HG03045 (cell line): ENCODE measurements at regions not wholly inside any gene's neighbourhood (a gene's known extent, or its start where the extent isn't known, plus 50 kb on each side); places are given as distances from the start of the nearest gene placed in this dataset.
"Not testable (repeated sequence)": the region's sequence is repeated elsewhere in the genome, so short reads cannot be mapped to it uniquely, and the experiment has no call there.

Source experiments
- ATAC-seq: cut with Tn5 transposase; IDR thresholded peaks from one replicate; pipeline ENCODE4 v1.9.1; 2021; ENCODE audit warnings: mild to moderate bottlenecking, moderate library complexity; ENCODE audit not compliant: unreplicated experiment

GRCh38 chr2:65974067-65974723 lies 460.7 kb upstream of the MEIS1 start:
- no peak for ATAC-seq

- no peak for ATAC-seq
Observed at GRCh38 chr2:65969161-65969560, 465.8 kb upstream of the MEIS1 start.

- ATAC-seq, result not testable (repeated sequence)
Observed at GRCh38 chr2:65963303-65963702, 471.6 kb upstream of the MEIS1 start.

GRCh38 chr2:65960953-65961352 lies 474.0 kb upstream of the MEIS1 start:
- ATAC-seq, result no peak

GRCh38 chr2:65957886-65958285 lies 477.0 kb upstream of the MEIS1 start:
- no peak for ATAC-seq

- ATAC-seq, result no peak
Observed at GRCh38 chr2:65957454-65957853, 477.5 kb upstream of the MEIS1 start.

GRCh38 chr2:65955259-65955658 lies 479.7 kb upstream of the MEIS1 start:
- no peak for ATAC-seq

GRCh38 chr2:65952966-65953761 lies 481.8 kb upstream of the MEIS1 start:
- no peak for ATAC-seq

- no peak for ATAC-seq
Observed at GRCh38 chr2:65944213-65944612, 490.7 kb upstream of the MEIS1 start.

- no peak for ATAC-seq
Observed at GRCh38 chr2:65943099-65943786, 491.7 kb upstream of the MEIS1 start.

GRCh38 chr2:65940856-65941255 lies 494.1 kb upstream of the MEIS1 start:
- no peak for ATAC-seq

- no peak for ATAC-seq
Observed at GRCh38 chr2:65939687-65940086, 495.2 kb upstream of the MEIS1 start.

- no peak for ATAC-seq
Observed at GRCh38 chr2:65937379-65938160, 497.4 kb upstream of the MEIS1 start.

GRCh38 chr2:65934992-65935629 lies 499.8 kb upstream of the MEIS1 start:
- ATAC-seq, result no peak

- ATAC-seq, result no peak
Observed at GRCh38 chr2:65932571-65932970, 500.2 kb upstream of the SPRED2 start.

GRCh38 chr2:65931056-65931455 lies 498.7 kb upstream of the SPRED2 start:
- no peak for ATAC-seq

GRCh38 chr2:65930259-65930658 lies 497.9 kb upstream of the SPRED2 start:
- ATAC-seq, result no peak

- not testable (repeated sequence) for ATAC-seq
Observed at GRCh38 chr2:65929664-65930063, 497.3 kb upstream of the SPRED2 start.

GRCh38 chr2:65922794-65923193 lies 490.4 kb upstream of the SPRED2 start:
- ATAC-seq, result no peak

GRCh38 chr2:65922030-65922429 lies 489.6 kb upstream of the SPRED2 start:
- no peak for ATAC-seq

GRCh38 chr2:65921116-65921515 lies 488.7 kb upstream of the SPRED2 start:
- no peak for ATAC-seq
